ENCODE measurements at regions not wholly inside any gene's neighbourhood (a gene's known extent, or its start where the extent isn't known, plus 50 kb on each side); places are given as distances from the start of the nearest gene placed in this dataset.

- intact Hi-C loops (cut with DNase I), result no loop called here
- no peak for DNase-seq
Observed at GRCh38 chr2:228263156-228263555, 81.7 kb upstream of the SPHKAP start.

GRCh38 chr2:228261546-228261945 lies 80.1 kb upstream of the SPHKAP start:
- intact Hi-C loops (cut with DNase I), result no loop called here
- DNase-seq, result no peak

- no peak for DNase-seq
- intact Hi-C loops (cut with DNase I), result no loop called here
Observed at GRCh38 chr2:228257379-228257778, 75.9 kb upstream of the SPHKAP start.

GRCh38 chr2:228253752-228254151 lies 72.3 kb upstream of the SPHKAP start:
- intact Hi-C loops (cut with DNase I), result no loop called here
- DNase-seq, result no peak

GRCh38 chr2:228247335-228247734 lies 65.8 kb upstream of the SPHKAP start:
- no peak for DNase-seq
- intact Hi-C loops (cut with DNase I), result no loop called here

GRCh38 chr2:228245601-228246000 lies 64.1 kb upstream of the SPHKAP start:
- DNase-seq, result no peak
- intact Hi-C loops (cut with DNase I), result no loop called here

GRCh38 chr2:228242591-228242990 lies 61.1 kb upstream of the SPHKAP start:
- intact Hi-C loops (cut with DNase I), result no loop called here
- no peak for DNase-seq

GRCh38 chr2:228239907-228240561 lies 58.5 kb upstream of the SPHKAP start:
- intact Hi-C loops (cut with DNase I), result no loop called here
- DNase-seq, result no peak

GRCh38 chr2:228239207-228239906 lies 57.9 kb upstream of the SPHKAP start:
- no peak for DNase-seq
- intact Hi-C loops (cut with DNase I), result no loop called here

Measured in posterior cingulate gyrus (tissue), 11 donors.